Activated CD8-positive, alpha-beta memory T cell treated with anti-CD3 and anti-CD28 coated beads, Interleukin-2, amount 50 U/mL, for 24 hours (primary cell): ENCODE measurements at regions not wholly inside any gene's neighbourhood (a gene's known extent, or its start where the extent isn't known, plus 50 kb on each side); places are given as distances from the start of the nearest gene placed in this dataset.

Experiments used
- DNase-seq: peaks from one replicate; pipeline ENCODE4 v3.0.0-alpha.2; 2020; ENCODE audit errors: extremely low read depth

GRCh38 chr6:111987295-111987694 is 66.6 kb upstream of the CCN6 start:
- DNase-seq = no peak

- DNase-seq = no peak
Measured at GRCh38 chr6:111988926-111989325, 65.0 kb upstream of the CCN6 start.

DNA sequence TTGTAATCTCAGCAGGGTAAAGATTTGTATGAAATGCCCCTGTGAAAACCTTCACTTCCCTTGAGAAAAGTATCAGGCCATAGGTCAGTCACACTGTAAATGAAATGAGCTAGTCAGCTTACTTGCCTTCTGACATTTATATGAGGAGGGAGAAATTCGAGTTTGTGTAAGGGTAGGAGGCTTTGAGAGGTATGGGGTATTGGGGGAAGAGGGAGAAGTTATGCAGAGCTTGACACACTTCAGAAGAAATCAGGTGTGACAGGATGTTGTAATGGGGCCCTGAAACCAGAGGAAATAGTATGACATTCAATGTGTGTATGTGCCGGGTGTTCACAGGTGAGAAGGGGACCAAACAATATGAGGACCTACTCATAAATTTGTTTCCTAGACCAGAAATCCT is 64.2 kb upstream of the CCN6 start:
- no peak for DNase-seq

DNA sequence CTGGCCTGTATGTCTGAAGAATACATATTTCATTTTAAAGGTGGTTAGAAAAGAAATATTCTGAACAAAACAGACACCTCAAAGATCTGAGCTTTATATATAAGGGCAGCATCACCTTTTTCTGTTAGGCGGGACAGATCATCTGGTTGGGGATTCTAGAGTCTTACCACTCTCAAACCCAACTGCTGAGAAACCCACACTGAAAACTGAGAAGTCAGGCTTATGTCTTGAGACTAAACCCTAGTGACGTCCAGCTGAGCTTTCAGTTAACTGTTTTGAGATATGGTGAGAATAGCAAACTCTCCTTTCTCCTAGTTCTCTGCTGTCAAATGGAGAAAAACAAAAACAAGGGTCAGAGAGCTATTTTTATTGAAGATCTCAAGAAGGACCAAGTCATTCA is 63.7 kb upstream of the CCN6 start:
- no peak for DNase-seq

- DNase-seq = no peak
Measured at GRCh38 chr6:111992851-111993250, 61.1 kb upstream of the CCN6 start.

DNA sequence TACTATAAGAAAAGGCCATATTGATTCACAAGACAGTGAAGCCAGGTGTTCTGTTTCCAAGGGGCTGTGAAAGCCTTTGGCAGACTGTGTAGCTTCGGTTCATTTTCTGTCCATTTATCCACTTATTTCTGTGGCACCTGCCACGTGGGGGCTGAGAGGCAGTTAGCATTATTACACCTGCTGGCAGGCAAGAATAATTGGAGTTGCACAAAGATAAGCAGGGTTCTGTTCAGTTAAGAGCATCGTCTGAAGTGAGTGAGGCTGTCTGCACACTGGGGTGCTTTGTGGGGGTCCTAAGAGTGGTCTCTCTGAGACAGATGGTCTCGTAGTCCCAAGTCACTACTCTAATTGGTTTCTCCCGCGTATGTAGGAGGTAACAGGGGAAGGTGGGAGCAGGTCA is 60.6 kb upstream of the CCN6 start:
- DNase-seq = no peak

DNA sequence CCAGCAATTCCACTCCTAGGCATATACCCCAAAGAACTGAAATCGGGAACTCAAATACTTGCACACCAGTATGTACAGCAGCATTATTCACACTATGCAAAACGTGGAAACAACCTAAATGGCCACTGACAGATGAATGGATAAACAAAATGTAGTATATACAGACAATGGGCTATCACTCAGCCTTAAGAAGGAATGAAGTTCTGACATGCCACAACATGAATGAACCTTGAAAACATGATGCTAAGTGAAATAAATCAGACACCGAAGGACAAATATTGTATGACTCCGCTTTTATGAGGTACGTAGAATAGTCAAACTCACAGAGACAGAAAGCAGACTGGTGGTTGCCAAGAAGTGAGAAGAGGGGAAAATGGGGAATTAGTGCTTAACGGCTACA is 59.1 kb upstream of the CCN6 start:
- DNase-seq = no peak

- no peak for DNase-seq
Measured at GRCh38 chr6:111995404-111995803, 58.5 kb upstream of the CCN6 start.

DNA sequence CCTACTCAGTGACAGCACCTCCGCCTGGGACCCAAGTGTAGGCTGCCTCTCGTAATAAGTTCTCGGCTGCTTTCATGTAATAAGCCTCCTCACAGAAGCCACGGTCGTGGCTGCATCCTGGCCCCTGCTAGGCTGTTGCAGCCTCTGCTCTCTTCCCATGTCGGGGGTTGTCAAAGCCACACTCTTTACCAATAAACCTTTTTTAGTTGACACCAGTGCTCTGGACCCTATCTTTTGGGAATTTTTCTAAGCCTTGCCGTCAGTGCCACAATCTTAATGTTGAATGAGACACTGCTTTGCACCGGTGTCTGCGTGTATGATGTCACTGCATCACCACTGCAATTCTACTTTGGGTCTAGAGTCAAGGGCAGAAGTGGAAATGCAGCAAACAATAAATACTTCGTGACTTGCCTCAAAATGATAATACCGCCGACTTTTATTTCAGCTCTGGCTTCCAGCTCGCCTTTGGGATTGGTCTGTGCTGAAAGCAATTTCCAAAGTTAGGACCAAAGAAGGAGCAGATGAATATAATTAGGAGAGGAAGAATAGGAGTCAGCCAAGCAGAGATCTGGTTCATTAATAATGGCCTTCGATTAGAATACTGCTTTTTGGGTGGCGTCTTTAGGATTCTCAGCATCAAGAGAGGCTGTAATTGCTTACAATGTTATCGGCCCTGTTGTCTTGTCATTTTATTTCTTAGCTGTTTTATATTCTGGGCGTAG is 57.6 kb upstream of the CCN6 start:
- DNase-seq = no peak

DNA sequence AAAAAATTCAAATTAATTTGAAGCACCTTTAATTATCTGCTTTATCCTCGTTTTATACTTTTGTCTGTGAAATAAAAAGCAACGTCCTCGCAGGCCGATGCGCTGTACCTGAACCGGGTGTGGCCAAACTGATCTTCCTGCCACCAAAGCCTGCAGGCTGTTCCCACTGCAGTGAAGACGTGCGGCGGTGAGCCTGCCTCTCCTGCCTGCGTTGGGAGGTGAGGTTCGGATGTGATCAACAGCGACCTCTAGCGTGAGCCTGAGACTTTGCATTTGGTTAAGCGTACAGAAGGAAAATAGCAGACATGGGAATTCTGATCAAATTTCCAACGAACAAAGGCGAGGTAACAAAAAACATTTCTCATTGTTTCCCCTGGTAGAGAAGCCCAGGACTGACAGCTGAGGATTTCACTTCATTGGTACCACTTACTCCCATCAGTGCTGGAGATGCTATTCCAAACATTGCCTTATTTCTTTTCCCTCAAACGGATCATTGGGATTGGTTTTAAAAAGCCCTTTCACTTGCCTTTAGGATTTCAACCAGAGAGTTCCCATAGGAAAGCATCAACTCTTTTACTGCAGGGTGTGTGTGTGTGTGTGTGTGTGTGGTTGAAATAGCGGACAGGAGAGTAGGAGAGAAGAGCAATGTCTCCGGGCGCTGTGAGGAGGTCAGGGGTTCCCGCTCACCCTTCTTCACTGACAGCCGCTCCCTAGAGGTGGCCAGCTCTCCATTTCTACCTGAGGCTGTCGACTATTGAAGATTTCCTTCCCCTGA is 56.6 kb upstream of the CCN6 start:
- peak; percentile 44 for DNase-seq

DNA sequence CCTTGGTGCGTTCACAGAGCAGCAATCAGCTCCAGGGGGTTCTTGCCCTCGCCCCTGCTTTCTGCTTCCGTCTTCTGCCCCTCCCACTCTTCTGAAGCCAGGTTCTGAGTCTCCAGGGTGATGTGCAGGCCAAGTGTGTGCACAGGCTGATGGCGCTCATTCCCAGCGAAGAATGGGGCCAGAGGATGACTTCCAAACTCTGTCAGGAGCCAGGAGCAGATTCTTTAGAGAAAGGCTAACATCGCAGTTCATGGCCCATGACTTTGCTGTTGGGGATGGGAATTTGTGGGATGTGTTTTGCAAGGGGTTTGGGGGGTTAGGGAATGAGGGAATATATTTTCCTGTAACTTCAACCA is 56.1 kb upstream of the CCN6 start:
- DNase-seq = no peak

- DNase-seq = no peak
Measured at GRCh38 chr6:112002307-112002706, 51.6 kb upstream of the CCN6 start.
